ENCODE measurements at regions not wholly inside any gene's neighbourhood (a gene's known extent, or its start where the extent isn't known, plus 50 kb on each side); places are given as distances from the start of the nearest gene placed in this dataset.

DNA sequence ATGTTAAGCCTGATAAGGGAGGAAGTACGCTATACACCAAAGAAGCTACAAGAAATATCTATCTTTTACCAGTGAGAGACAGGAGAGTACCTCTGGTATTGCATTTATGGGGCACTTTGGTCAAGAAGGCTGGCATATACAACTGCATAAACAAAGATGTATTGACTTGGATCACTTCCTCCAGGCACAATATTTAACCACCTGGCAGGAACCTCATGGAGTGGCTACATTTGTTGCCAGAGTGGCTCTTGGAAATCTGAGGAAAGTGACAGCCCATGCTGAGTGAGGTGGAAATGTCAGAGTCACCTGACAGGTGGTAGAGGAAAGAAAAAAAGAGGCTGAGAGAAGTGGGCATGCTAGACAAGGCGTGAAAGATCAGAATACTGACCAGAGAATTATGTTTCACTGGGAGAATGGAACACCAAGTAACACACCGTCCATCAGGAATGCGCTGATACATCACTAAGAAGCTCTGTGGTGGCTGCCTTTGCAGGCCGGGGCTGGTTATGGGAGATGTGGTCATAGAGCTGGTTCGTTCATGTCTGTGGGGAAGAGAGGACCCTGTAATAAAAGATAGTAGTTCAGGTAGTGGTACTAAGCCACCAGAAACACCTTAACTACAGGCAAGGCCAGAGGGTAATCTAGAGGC, 61.4 kb upstream of the UFL1 start:
- DNase-seq (no peak), ATAC-seq (no peak)
- Histone ChIP-seq H3K9me3 (ENCODE audit: control insufficient read depth, low read length) (no peaks in the 10 kb centered on the region), H3K4me3 (ENCODE audit: low read length) (no peak overlapping the region), H3K4me1 (ENCODE audit: control insufficient read depth, insufficient read depth, low read length) (no peaks in the 10 kb centered on the region), H3K27ac (ENCODE audit: low read length) (no peak overlapping the region), H3K27me3 (ENCODE audit: control insufficient read depth, insufficient read depth) (no peaks in the 10 kb centered on the region)
- 87% methylated on average over 6 of the region's 6 CpGs for WGBS
- intact Hi-C loops (cut with DNase I) = no loop called here

DNA sequence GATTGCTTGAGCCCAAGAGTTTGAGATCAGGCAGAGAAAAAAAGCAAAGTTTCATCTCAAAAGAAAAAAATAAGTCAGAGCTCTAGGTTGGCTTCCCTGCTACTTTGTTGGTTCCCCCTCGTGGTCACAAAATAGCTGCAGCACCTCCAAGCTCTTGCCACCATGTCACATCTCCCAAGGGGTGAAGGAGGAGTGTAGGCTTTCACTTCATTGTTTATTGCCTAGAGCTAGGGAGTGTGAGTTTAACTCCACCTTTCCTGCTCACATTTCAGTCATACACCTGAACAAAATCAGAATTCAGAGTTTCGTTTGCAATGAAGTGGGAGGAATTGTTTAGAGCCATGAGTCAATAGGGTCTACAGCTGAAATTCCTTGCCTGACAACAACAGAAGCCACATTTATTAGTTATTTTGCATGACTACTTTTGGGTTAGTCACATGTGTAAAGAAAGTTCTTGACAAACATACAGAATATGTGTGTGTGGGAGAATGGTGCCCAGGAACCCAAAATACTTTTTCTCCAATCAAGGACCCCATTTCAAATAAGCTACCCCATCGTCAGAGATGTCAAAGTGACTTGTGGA, 56.2 kb upstream of the UFL1 start:
- H3K27me3 ChIP-seq (ENCODE audit: control insufficient read depth, insufficient read depth) = no peaks in the 10 kb centered on the region
- DNase-seq (no peak), ATAC-seq (no peak)
- 73% methylated on average over 3 of the region's 3 CpGs for WGBS
- no peaks in the 10 kb centered on the region for H3K9me3 ChIP-seq (ENCODE audit: control insufficient read depth, low read length)
- no peak overlapping the region for H3K27ac ChIP-seq (ENCODE audit: low read length)
- intact Hi-C loops (cut with DNase I) = no loop called here
- H3K4me1 ChIP-seq (ENCODE audit: control insufficient read depth, insufficient read depth, low read length) = no peaks in the 10 kb centered on the region
- H3K4me3 ChIP-seq (ENCODE audit: low read length) = no peak overlapping the region

DNA sequence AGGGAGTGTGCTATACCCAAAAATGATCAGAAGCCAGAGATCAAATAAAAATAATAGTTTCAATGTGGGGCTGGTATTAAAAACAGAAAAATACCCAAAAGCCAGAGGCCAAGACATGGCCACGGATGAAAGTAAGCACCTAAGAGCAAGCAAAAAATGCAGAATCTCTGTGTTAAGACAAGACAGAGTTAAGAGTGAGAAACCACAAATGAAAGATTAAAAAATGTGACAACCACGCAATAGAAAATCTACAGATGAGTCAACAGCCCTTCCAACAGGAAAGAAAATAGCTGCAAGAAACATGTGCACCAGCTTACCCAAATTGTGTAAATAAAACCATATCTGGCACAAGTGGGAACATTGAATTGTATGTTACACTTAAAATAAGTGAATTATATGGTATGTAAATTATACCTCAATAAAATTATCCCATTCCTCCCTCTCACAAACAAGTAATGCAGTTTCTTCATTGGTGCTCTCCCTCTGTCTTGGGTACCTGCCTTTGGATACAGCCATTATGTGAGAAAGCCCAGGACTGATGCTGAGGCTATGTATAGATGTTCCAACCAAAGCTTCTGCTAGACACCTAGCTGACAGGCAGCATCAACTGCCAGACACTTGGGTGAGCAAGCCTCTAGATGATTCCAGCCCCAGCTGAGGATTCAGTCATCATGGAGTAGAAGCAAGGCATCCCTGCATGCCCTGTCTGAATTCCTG, 55.3 kb upstream of the UFL1 start:
- intact Hi-C loops (cut with DNase I) = no loop called here
- Histone ChIP-seq H3K27me3 (ENCODE audit: control insufficient read depth, insufficient read depth) (no peaks in the 10 kb centered on the region), H3K9me3 (ENCODE audit: control insufficient read depth, low read length) (no peaks in the 10 kb centered on the region), H3K4me1 (ENCODE audit: control insufficient read depth, insufficient read depth, low read length) (no peaks in the 10 kb centered on the region), H3K27ac (ENCODE audit: low read length) (no peak overlapping the region), H3K4me3 (ENCODE audit: low read length) (no peak overlapping the region)
- 73% methylated on average over 2 of the region's 2 CpGs for WGBS
- DNase-seq = no peak
- no peak for ATAC-seq

DNA sequence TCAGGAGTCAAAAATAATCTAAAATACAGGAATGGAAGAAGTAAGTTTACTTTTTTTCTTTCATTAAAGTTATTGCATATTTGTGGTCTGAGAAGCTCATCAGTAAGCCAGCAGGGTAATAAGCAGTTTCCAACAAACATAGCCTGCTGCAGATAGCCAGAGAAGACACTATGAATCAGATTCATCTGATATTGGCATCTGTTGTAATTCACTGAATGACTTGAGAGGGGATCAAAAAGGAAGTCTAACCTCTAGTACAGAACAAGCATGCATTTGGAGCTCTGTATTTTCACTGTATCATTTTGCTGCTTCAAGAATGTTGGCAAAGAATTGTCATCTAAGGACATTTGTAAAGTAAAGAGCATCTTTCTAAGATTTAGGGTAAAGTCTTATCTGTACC, 53.8 kb upstream of the UFL1 start:
- no peaks in the 10 kb centered on the region for H3K9me3 ChIP-seq (ENCODE audit: control insufficient read depth, low read length)
- no peaks in the 10 kb centered on the region for H3K27me3 ChIP-seq (ENCODE audit: control insufficient read depth, insufficient read depth)
- DNase-seq (no peak), ATAC-seq (no peak)
- no peaks in the 10 kb centered on the region for H3K4me1 ChIP-seq (ENCODE audit: control insufficient read depth, insufficient read depth, low read length)
- H3K4me3 ChIP-seq (ENCODE audit: low read length) = no peak overlapping the region
- intact Hi-C loops (cut with DNase I) = no loop called here
- no peak overlapping the region for H3K27ac ChIP-seq (ENCODE audit: low read length)

DNA sequence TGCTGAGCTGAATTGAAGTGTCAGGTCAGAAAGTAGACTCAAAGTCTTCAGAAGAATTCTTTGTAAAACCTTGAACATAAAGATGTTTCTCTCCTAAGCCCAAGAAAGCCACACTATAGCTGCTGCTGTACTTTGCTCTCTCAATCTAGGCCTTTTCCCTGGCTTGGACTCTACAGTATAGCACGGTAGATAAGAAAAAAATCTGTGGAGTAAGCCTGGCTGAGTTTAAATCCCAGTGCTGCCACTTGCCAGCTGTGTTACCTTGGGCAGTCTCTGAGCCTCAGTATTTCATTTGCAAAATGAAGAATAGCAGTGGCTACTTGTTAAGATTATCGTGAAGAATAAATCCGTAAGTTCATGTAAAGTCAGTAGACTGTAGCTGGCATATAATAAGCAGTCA, 53.3 kb upstream of the UFL1 start:
- intact Hi-C loops (cut with DNase I) = no loop called here
- 34% methylated on average over 3 of the region's 3 CpGs for WGBS
- no peak overlapping the region for H3K27ac ChIP-seq (ENCODE audit: low read length)

DNA sequence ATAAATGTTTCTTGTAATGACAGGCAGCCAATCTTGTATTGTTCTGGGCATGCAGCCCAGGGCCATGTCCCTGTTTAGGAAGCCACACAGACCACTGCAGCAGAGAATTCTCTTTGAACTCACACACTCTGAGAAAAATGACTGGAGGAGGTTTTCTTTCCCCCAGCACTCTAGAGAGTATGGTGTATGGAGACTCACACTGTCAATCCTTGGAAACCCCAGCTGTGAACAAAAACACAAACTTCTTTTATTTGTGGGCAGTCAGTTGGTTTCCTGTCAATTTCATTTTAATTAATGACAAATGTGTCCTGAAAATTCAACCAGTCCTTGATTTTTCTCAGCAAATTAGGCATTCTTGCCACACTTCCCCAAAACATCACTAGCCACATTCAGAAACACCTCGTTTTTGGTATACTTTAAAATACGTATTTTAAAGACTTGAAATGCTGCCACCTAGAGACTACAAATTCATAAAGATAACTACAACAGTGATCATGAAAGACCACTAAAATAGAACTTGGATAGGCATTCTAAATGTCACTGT, 52.9 kb upstream of the UFL1 start:
- Histone ChIP-seq H3K27me3 (ENCODE audit: control insufficient read depth, insufficient read depth) (no peaks in the 10 kb centered on the region), H3K4me1 (ENCODE audit: control insufficient read depth, insufficient read depth, low read length) (no peaks in the 10 kb centered on the region), H3K9me3 (ENCODE audit: control insufficient read depth, low read length) (no peaks in the 10 kb centered on the region), H3K4me3 (ENCODE audit: low read length) (no peak overlapping the region), H3K27ac (ENCODE audit: low read length) (no peak overlapping the region)
- intact Hi-C loops (cut with DNase I) = no loop called here
- ATAC-seq = no peak
- peak in 1 of 3 donors; percentile 15 for DNase-seq
- WGBS = 2% methylated on average over 2 of the region's 2 CpGs

More for the DNA sequence above, 53.3 kb upstream of the UFL1 start:
- no peaks in the 10 kb centered on the region for H3K4me1 ChIP-seq (ENCODE audit: control insufficient read depth, insufficient read depth, low read length)
- no peaks in the 10 kb centered on the region for H3K27me3 ChIP-seq (ENCODE audit: control insufficient read depth, insufficient read depth)
- H3K9me3 ChIP-seq (ENCODE audit: control insufficient read depth, low read length) = no peaks in the 10 kb centered on the region
- no peak overlapping the region for H3K4me3 ChIP-seq (ENCODE audit: low read length)
- DNase-seq (no peak), ATAC-seq (no peak)

DNA sequence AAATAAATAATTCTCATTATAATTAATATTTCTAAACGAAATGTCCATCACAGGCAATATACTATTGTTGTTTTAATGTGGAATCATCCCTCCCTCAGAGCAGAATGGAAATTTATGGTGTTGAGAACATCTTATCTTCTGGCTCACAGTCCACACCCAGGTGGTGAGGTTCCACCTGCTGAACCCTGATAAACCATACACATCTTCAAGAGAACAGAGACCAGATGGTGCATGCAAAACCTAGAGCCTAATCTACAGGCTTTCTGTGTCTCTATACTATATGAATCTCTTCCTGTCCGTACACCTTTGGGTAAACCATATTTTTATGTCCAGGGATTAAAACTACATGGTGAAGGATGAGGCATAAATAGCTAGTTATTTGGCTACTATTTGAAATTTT, 52.3 kb upstream of the UFL1 start:
- Histone ChIP-seq H3K27me3 (ENCODE audit: control insufficient read depth, insufficient read depth) (no peaks in the 10 kb centered on the region), H3K27ac (ENCODE audit: low read length) (no peak overlapping the region), H3K4me1 (ENCODE audit: control insufficient read depth, insufficient read depth, low read length) (no peaks in the 10 kb centered on the region), H3K9me3 (ENCODE audit: control insufficient read depth, low read length) (no peaks in the 10 kb centered on the region), H3K4me3 (ENCODE audit: low read length) (no peak overlapping the region)
- 66% methylated on average over 2 of the region's 2 CpGs for WGBS
- intact Hi-C loops (cut with DNase I) = no loop called here
- DNase-seq (no peak), ATAC-seq (no peak)

DNA sequence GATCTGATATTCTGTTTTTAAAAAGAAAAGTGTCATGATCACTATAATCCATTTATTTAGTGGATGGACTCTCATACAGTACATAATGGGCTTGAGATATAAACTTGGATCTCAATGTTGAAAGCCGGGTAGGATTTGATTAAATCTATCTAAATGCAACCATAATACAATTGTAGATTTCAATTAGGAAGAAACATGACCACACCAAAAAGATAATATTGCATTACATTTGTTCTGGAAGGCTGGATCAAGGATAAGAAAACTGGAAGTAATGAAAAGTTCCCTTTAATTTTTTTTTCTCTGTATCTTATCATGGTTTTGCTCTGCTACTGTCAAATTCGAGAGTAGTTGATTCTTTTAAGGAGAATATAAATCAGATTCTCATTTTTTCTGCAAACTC, 51.3 kb upstream of the UFL1 start:
- H3K27me3 ChIP-seq (ENCODE audit: control insufficient read depth, insufficient read depth) = no peaks in the 10 kb centered on the region
- no peak for DNase-seq
- no peaks in the 10 kb centered on the region for H3K9me3 ChIP-seq (ENCODE audit: control insufficient read depth, low read length)
- no peaks in the 10 kb centered on the region for H3K4me1 ChIP-seq (ENCODE audit: control insufficient read depth, insufficient read depth, low read length)
- no peak for ATAC-seq
- no peak overlapping the region for H3K27ac ChIP-seq (ENCODE audit: low read length)
- 42% methylated on average over 2 of the region's 2 CpGs for WGBS
- intact Hi-C loops (cut with DNase I) = no loop called here
- no peak overlapping the region for H3K4me3 ChIP-seq (ENCODE audit: low read length)
